Stomach (tissue), 8 donors: ENCODE measurements at regions not wholly inside any gene's neighbourhood (a gene's known extent, or its start where the extent isn't known, plus 50 kb on each side); places are given as distances from the start of the nearest gene placed in this dataset.

Experiments
- DNase-seq, 2 donors: peaks; one replicate each; pipeline versions ENCODE4 v3.0.0 to v3.0.0-alpha.2; 2013 to 2019
- H3K27ac ChIP-seq, 5 donors: fragments of 200-600 bp in 4 of 5; sonication (generic) in 4 of 5; one replicate each; pipeline ENCODE4 v1.5.1; 2013 to 2019; ENCODE audit warnings: mild to moderate bottlenecking in 1 of 5, moderate library complexity in 1 of 5
- H3K27me3 ChIP-seq, 3 donors: fragments of 200-600 bp; sonication (generic); one replicate each; pipeline ENCODE4 v1.5.1; 2017 to 2019; ENCODE audit warnings: mixed run types in 1 of 3
- H3K36me3 ChIP-seq, 4 donors: fragments of 200-600 bp; sonication (generic); 1 replicate in 3 of 4; 2 replicates in 1 of 4; pipeline ENCODE4 v1.5.1; 2016 to 2019
- H3K4me1 ChIP-seq, 4 donors: fragments of 200-600 bp; sonication (generic); one replicate each; pipeline ENCODE4 v1.5.1; 2016 to 2019
- H3K4me3 ChIP-seq, 4 donors: fragments of 200-600 bp; sonication (generic) in 3 of 4; one replicate each; pipeline ENCODE4 v1.5.1; 2016 to 2019; ENCODE audit warnings: mild to moderate bottlenecking in 1 of 4
- H3K9me3 ChIP-seq, 4 donors: fragments of 200-600 bp; sonication (generic); one replicate each; pipeline ENCODE4 v1.5.1; 2016 to 2019
- EP300 ChIP-seq: sonication (generic); formaldehyde crosslinking; IDR thresholded peaks from one replicate; pipeline ENCODE4 v1.6.1; 2017; ENCODE audit warnings: antibody characterized with exemption
- POLR2A ChIP-seq, 4 donors: fragments of 450-650 bp; IDR thresholded peaks; one replicate each; pipeline ENCODE4 v1.6.1; 2016; ENCODE audit warnings: antibody characterized with exemption in 4 of 4, control low read depth in 2 of 4, mild to moderate bottlenecking in 1 of 4, moderate library complexity in 1 of 4
- POLR2AphosphoS5 ChIP-seq, 3 donors: sonication (generic); formaldehyde crosslinking; IDR thresholded peaks; one replicate each; pipeline ENCODE4 v1.6.1; 2016; ENCODE audit warnings: antibody characterized with exemption in 3 of 3
- WGBS, 5 donors: extraction: QIAGEN DNeasy Blood & Tissue Kit in 3 of 5; methylation state at CpG; one replicate each; pipeline versions ENCODE4 v1.1.5 to v1.1.7; 2013 to 2018; 5-methylcytosine and 5-hydroxymethylcytosine counted together
- intact Hi-C: fragments of 100-400 bp; cut with DNase I; formaldehyde crosslinking; loops from one replicate; pipeline ENCODE4 v1.15.1; 2023; ENCODE audit warnings: low total_unique reads
- TF ChIP-seq, protein P1 (sequence below), 7 experiments: fragments of 450-650 bp in 4 of 7; fragments of 200-600 bp in 3 of 7; sonication (generic) in 3 of 7; IDR thresholded peaks; one replicate each; pipeline ENCODE4 v1.5.1; 2016 to 2019; ENCODE audit warnings: antibody characterized with exemption in 7 of 7, control low read depth in 2 of 7, mild to moderate bottlenecking in 1 of 7
- donor health status: healthy with polysubstance abuse.
- donor health status: Bipolar disorder and iron deficiency.
- donor health status: healthy.

DNA sequence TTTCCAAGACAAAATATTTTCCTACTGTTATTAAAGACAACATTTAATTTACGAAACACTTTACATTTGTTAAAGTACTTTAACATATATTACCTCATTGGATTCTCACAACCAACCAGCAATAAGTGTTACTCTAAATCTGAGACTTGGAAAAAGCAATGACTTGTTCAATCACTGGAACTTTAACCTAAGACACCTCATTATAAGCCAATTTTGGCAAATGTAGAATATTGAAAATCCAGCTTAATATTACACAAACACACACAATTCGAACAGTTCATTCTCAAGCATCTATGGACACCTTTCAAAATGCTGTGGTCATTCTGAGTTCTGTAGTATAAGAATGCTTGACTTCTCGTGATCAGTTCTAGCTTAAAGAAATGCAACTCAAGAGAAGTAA is 619.4 kb upstream of the CHAC2 start:
- no peaks in the 10 kb centered on the region for H3K27me3 ChIP-seq
- intact Hi-C loops = no loop called here
- no peaks in the 10 kb centered on the region for H3K9me3 ChIP-seq
- H3K27ac ChIP-seq = no peak overlapping the region
- no peak overlapping the region for H3K4me3 ChIP-seq
- TF ChIP-seq EP300 (no peak), POLR2A (IDR thresholded peaks at IDR 0.05) (no peak), POLR2AphosphoS5 (IDR thresholded peaks at IDR 0.05) (no peak)
- TF ChIP-seq, protein P1, sequence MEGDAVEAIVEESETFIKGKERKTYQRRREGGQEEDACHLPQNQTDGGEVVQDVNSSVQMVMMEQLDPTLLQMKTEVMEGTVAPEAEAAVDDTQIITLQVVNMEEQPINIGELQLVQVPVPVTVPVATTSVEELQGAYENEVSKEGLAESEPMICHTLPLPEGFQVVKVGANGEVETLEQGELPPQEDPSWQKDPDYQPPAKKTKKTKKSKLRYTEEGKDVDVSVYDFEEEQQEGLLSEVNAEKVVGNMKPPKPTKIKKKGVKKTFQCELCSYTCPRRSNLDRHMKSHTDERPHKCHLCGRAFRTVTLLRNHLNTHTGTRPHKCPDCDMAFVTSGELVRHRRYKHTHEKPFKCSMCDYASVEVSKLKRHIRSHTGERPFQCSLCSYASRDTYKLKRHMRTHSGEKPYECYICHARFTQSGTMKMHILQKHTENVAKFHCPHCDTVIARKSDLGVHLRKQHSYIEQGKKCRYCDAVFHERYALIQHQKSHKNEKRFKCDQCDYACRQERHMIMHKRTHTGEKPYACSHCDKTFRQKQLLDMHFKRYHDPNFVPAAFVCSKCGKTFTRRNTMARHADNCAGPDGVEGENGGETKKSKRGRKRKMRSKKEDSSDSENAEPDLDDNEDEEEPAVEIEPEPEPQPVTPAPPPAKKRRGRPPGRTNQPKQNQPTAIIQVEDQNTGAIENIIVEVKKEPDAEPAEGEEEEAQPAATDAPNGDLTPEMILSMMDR (IDR thresholded peaks at IDR 0.05) = no peak
- no peaks in the 10 kb centered on the region for H3K36me3 ChIP-seq
- WGBS, 5 donors = 27 to 52% (median 31%) methylated on average over 3 of the region's 3 CpGs
- no peaks in the 10 kb centered on the region for H3K4me1 ChIP-seq
- no peak for DNase-seq

DNA sequence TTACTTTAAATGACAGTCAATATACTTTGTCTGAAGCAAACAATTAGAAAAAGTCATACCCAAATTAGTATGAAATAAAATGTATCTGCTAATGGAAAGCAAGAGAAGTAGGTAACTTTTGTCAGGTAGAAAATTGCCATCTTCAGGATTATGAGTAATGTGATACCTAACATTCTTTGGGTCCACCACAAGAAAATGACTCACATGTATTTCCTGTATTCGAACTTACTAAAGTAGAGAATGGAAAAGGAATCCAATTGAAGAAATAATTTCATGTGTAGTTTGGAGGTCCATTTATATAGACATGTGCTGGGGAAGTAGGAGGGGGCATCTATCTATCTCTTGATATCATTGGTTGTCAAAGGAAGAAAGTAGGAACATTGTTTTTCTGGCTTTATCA is 636.2 kb upstream of the CHAC2 start:
- no peak for DNase-seq
- Histone ChIP-seq H3K36me3 (no peaks in the 10 kb centered on the region), H3K9me3 (no peaks in the 10 kb centered on the region), H3K27ac (no peak overlapping the region), H3K27me3 (no peaks in the 10 kb centered on the region), H3K4me3 (no peak overlapping the region), H3K4me1 (no peaks in the 10 kb centered on the region)
- intact Hi-C loops = no loop called here
- WGBS, 5 donors = 69 to 87% (median 80%) methylated on average over 1 of the region's 1 CpG
- TF ChIP-seq, protein P1 (IDR thresholded peaks at IDR 0.05) = no peak
- TF ChIP-seq POLR2AphosphoS5 (IDR thresholded peaks at IDR 0.05) = no peak
- TF ChIP-seq EP300 = no peak
- TF ChIP-seq POLR2A (IDR thresholded peaks at IDR 0.05) = no peak

DNA sequence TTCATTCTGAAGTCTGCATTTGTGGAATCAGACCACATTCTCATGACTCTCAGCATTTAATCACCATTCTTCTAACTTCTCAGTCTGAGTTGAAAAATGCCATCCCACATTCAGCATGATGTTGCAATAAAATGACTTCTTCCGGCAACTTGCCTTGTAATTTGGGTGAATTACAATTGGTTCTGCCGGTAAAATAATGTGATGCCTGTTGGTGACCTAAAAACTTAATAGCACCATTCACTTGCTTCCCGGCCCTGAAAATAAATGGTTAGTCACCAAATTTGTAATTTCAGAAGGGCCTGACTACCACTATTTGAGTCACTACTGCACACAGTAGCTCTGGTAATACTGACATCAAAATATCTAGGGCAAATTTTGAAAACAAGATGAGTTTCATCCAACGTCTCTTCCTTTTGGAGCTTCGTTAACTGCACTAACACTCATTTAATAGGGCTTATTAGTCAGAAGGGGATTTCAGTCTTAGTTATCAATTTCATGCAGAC is 637.1 kb upstream of the CHAC2 start:
- H3K36me3 ChIP-seq = no peaks in the 10 kb centered on the region
- DNase-seq = no peak
- WGBS, 5 donors = 71 to 86% (median 83%) methylated on average over 5 of the region's 5 CpGs
- H3K4me3 ChIP-seq = no peak overlapping the region
- H3K4me1 ChIP-seq = no peaks in the 10 kb centered on the region
- TF ChIP-seq EP300 (no peak), POLR2A (IDR thresholded peaks at IDR 0.05) (no peak), POLR2AphosphoS5 (IDR thresholded peaks at IDR 0.05) (no peak)
- TF ChIP-seq, protein P1 (IDR thresholded peaks at IDR 0.05) = no peak
- H3K27me3 ChIP-seq = no peaks in the 10 kb centered on the region
- intact Hi-C loops = no loop called here
- no peaks in the 10 kb centered on the region for H3K9me3 ChIP-seq
- H3K27ac ChIP-seq = no peak overlapping the region

DNA sequence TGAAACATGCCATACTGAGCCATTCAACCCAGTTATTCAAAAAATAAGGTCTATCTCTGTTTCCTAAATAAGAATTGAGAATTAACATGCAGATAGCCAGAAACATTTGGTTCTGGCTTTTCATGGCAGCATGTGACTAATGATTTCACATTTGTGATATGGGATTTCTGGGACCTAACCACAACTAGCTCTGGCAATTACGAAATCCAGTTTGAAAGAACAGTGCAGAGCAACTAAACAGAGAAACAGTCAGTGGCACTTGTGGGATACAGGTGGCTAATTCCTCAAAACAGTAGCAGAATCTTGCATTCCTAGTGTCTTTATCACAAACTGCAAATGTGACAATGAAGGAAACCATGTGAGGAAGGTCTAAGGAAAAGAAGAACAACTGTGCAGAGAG is 637.8 kb upstream of the CHAC2 start:
- Histone ChIP-seq H3K9me3 (no peaks in the 10 kb centered on the region), H3K36me3 (no peaks in the 10 kb centered on the region), H3K4me3 (no peak overlapping the region), H3K27ac (no peak overlapping the region), H3K4me1 (no peaks in the 10 kb centered on the region), H3K27me3 (no peaks in the 10 kb centered on the region)
- WGBS, 5 donors = 51 to 73% (median 61%) methylated on average over 1 of the region's 1 CpG
- TF ChIP-seq EP300 = no peak
- TF ChIP-seq, protein P1 (IDR thresholded peaks at IDR 0.05) = no peak
- TF ChIP-seq POLR2AphosphoS5 (IDR thresholded peaks at IDR 0.05) = no peak
- no peak for TF ChIP-seq POLR2A (IDR thresholded peaks at IDR 0.05)
- no peak for DNase-seq
- intact Hi-C loops = no loop called here
